Keratinocyte (primary cell): ENCODE measurements at regions not wholly inside any gene's neighbourhood (a gene's known extent, or its start where the extent isn't known, plus 50 kb on each side); places are given as distances from the start of the nearest gene placed in this dataset.

ENCODE experiments used
- DNase-seq: peaks from one replicate; pipeline ENCODE4 v3.0.0-alpha.2; 2011; ENCODE audit warnings: low read depth, missing footprints, low spot score
- FAIRE-seq: peaks from 2 replicates; lab custom pipeline; 2011; peaks lifted over from hg19 to GRCh38; lab: Jason Lieb, UNC
- H2AFZ ChIP-seq: 2 replicates; pipeline ENCODE4 v1.6.0; 2012; ENCODE audit warnings: low read length, control low read depth, inconsistent platforms; ENCODE audit not compliant: control insufficient read depth
- H3K27ac ChIP-seq: 2 replicates; pipeline ENCODE4 v1.5.1; 2011; ENCODE audit warnings: low read length; ENCODE audit not compliant: control insufficient read depth, insufficient read depth
- H3K27me3 ChIP-seq: 3 replicates; pipeline ENCODE4 v1.6.0; 2011; ENCODE audit warnings: low read length; ENCODE audit not compliant: control insufficient read depth, insufficient read depth; ENCODE audit errors: extremely low read depth
- H3K36me3 ChIP-seq, 2 experiments: 2 replicates in 1 of 2; 3 replicates in 1 of 2; pipeline ENCODE4 v1.5.1; 2011; ENCODE audit warnings: low read length in 2 of 2, mild to moderate bottlenecking in 1 of 2; ENCODE audit not compliant: control insufficient read depth in 2 of 2, insufficient read depth in 2 of 2; ENCODE audit errors: extremely low read depth in 1 of 2
- H3K4me1 ChIP-seq: 3 replicates; pipeline ENCODE4 v1.5.1; 2011; ENCODE audit warnings: low read length; ENCODE audit not compliant: control insufficient read depth, insufficient read depth; ENCODE audit errors: extremely low read depth
- H3K4me2 ChIP-seq: 3 replicates; pipeline ENCODE4 v1.6.0; 2011; ENCODE audit warnings: low read depth, low read length; ENCODE audit not compliant: control insufficient read depth, insufficient read depth; ENCODE audit errors: extremely low read depth
- H3K4me3 ChIP-seq, 3 experiments: fragments of 200-600 bp in 1 of 3; sonication (generic) in 1 of 3; 2 replicates in 2 of 3; 3 replicates in 1 of 3; pipeline ENCODE4 v1.5.1; 2011 to 2016; ENCODE audit warnings: low read length in 3 of 3, mild to moderate bottlenecking in 3 of 3, control low read depth in 2 of 3, inconsistent platforms in 1 of 3, low read depth in 1 of 3, mixed read lengths in 1 of 3, mixed run types in 1 of 3, moderate library complexity in 1 of 3; ENCODE audit not compliant: control insufficient read depth in 2 of 3, insufficient read depth in 2 of 3; ENCODE audit errors: extremely low read depth in 1 of 3
- H3K79me2 ChIP-seq: 2 replicates; pipeline ENCODE4 v1.6.0; 2012; ENCODE audit warnings: low read length; ENCODE audit not compliant: control insufficient read depth, insufficient read depth
- H3K9ac ChIP-seq: 3 replicates; pipeline ENCODE4 v1.6.0; 2011; ENCODE audit warnings: low read length; ENCODE audit not compliant: control insufficient read depth, insufficient read depth; ENCODE audit errors: extremely low read depth
- H3K9me1 ChIP-seq: 3 replicates; pipeline ENCODE4 v1.6.0; 2011; ENCODE audit warnings: low read length; ENCODE audit not compliant: control insufficient read depth, insufficient read depth; ENCODE audit errors: extremely low read depth
- H3K9me3 ChIP-seq: 2 replicates; pipeline ENCODE4 v1.5.1; 2012; ENCODE audit warnings: low read depth, low read length; ENCODE audit not compliant: control insufficient read depth
- H4K20me1 ChIP-seq: 3 replicates; pipeline ENCODE4 v1.6.0; 2011; ENCODE audit warnings: low read length; ENCODE audit not compliant: control insufficient read depth, insufficient read depth; ENCODE audit errors: extremely low read depth
- EZH2 ChIP-seq: IDR thresholded peaks from one replicate; pipeline ENCODE4 v1.6.1; 2012; ENCODE audit warnings: inconsistent platforms, mild to moderate bottlenecking, low read length, moderate library complexity
- dilution Hi-C: fragments of 300-500 bp; cut with MboI; formaldehyde crosslinking; loops from one replicate; pipeline ENCODE4 v1.7.0; 2020; ENCODE audit warnings: low sequenced_read_pairs; ENCODE audit not compliant: extremely low pct_ligation_motif_present
- TF ChIP-seq, protein P1 (sequence below), 3 experiments: IDR thresholded peaks in 1 of 3; conservative IDR thresholded peaks in 1 of 3; optimal IDR thresholded peaks in 1 of 3; 2 replicates in 2 of 3; 3 replicates in 1 of 3; pipeline versions ENCODE3 to v1.5.1; 2011; ENCODE audit warnings: low read length in 3 of 3, mild to moderate bottlenecking in 3 of 3, moderate library complexity in 2 of 3, control low read depth in 1 of 3, inconsistent platforms in 1 of 3; ENCODE audit not compliant: insufficient read depth in 2 of 3; ENCODE audit errors: extremely low read depth in 1 of 3

DNA sequence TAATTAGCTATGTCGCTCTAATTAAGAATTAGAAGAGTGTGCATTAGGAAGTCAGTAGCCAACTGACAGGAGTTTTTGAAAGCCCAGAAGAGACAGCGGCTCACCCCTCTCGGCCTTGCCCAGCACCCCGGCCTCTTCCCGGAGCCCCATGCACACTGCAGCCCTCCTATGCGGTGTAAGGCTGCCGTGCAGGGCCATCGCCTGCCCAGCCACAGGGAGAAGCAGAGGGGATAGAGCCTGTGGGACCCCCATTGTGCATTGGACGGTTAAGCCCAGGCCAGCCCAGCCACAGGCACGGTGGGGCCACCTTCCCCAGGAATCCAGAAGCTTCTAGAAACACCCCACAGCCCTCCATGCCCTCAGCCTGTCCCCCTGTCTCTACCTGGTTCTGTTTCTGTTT is 569.7 kb upstream of the MKI67 start:
- FAIRE-seq (no peak), DNase-seq (no peak)
- TF ChIP-seq EZH2 = no peak
- TF ChIP-seq, protein P1, sequence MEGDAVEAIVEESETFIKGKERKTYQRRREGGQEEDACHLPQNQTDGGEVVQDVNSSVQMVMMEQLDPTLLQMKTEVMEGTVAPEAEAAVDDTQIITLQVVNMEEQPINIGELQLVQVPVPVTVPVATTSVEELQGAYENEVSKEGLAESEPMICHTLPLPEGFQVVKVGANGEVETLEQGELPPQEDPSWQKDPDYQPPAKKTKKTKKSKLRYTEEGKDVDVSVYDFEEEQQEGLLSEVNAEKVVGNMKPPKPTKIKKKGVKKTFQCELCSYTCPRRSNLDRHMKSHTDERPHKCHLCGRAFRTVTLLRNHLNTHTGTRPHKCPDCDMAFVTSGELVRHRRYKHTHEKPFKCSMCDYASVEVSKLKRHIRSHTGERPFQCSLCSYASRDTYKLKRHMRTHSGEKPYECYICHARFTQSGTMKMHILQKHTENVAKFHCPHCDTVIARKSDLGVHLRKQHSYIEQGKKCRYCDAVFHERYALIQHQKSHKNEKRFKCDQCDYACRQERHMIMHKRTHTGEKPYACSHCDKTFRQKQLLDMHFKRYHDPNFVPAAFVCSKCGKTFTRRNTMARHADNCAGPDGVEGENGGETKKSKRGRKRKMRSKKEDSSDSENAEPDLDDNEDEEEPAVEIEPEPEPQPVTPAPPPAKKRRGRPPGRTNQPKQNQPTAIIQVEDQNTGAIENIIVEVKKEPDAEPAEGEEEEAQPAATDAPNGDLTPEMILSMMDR (optimal IDR thresholded peaks at IDR 0.05 in 1 of 3, IDR thresholded peaks at IDR 0.05 in 1 of 3, conservative IDR thresholded peaks at IDR 0.05 in 1 of 3; ENCODE audit: extremely low read depth in 1 of 3, insufficient read depth in 2 of 3, low read length in 3 of 3) = no peak
- Histone ChIP-seq H3K79me2 (no peaks in the 10 kb centered on the region), H3K4me2 (no peak overlapping the region), H3K36me3 (no peaks in the 10 kb centered on the region), H3K4me3 (no peak overlapping the region), H3K4me1 (no peaks in the 10 kb centered on the region), H3K9me3 (peaks cover 3% of the 10 kb centered on the region), H3K9ac (no peak overlapping the region), H3K27me3 (no peaks in the 10 kb centered on the region), H3K27ac (no peak overlapping the region), H4K20me1 (no peaks in the 10 kb centered on the region), H3K9me1 (no peaks in the 10 kb centered on the region), H2AFZ (no peak overlapping the region)
- dilution Hi-C loops = no loop called here

- no peak for TF ChIP-seq EZH2
- TF ChIP-seq, protein P1 (optimal IDR thresholded peaks at IDR 0.05 in 1 of 3, IDR thresholded peaks at IDR 0.05 in 1 of 3, conservative IDR thresholded peaks at IDR 0.05 in 1 of 3; ENCODE audit: extremely low read depth in 1 of 3, insufficient read depth in 2 of 3, low read length in 3 of 3) = no peak
- H3K4me3 ChIP-seq = no peak overlapping the region
- no peaks in the 10 kb centered on the region for H4K20me1 ChIP-seq
- dilution Hi-C loops = no loop called here
- no peak overlapping the region for H2AFZ ChIP-seq
- H3K36me3 ChIP-seq = no peaks in the 10 kb centered on the region
- H3K27me3 ChIP-seq = no peaks in the 10 kb centered on the region
- H3K9ac ChIP-seq = no peak overlapping the region
- H3K79me2 ChIP-seq = no peaks in the 10 kb centered on the region
- H3K9me3 ChIP-seq = peaks cover 3% of the 10 kb centered on the region
- no peak overlapping the region for H3K4me2 ChIP-seq
- no peak overlapping the region for H3K27ac ChIP-seq
- DNase-seq = no peak
- no peak for FAIRE-seq
- H3K4me1 ChIP-seq = no peaks in the 10 kb centered on the region
- no peaks in the 10 kb centered on the region for H3K9me1 ChIP-seq
These were observed 571.2 kb upstream of the MKI67 start for GRCh38 chr10:128697437-128697836.
